Neural progenitor cell (in vitro differentiated cells): ENCODE measurements at regions not wholly inside any gene's neighbourhood (a gene's known extent, or its start where the extent isn't known, plus 50 kb on each side); places are given as distances from the start of the nearest gene placed in this dataset.

Source experiments
- EZH2 ChIP-seq: fragments of 200-600 bp; sonication (generic); IDR thresholded peaks from 2 replicates; pipeline ENCODE4 v1.6.1; 2017; ENCODE audit warnings: antibody characterized with exemption, mild to moderate bottlenecking, moderate library complexity
- EZH2phosphoT487 ChIP-seq: fragments of 200-600 bp; sonication (generic); IDR thresholded peaks from 2 replicates; pipeline ENCODE4 v1.6.1; 2017; ENCODE audit warnings: antibody characterized with exemption
- TF ChIP-seq, protein P1 (sequence below): fragments of 200-600 bp; sonication (generic); IDR thresholded peaks from 2 replicates; pipeline ENCODE4 v1.5.1; 2017; ENCODE audit warnings: antibody characterized with exemption, mild to moderate bottlenecking

DNA sequence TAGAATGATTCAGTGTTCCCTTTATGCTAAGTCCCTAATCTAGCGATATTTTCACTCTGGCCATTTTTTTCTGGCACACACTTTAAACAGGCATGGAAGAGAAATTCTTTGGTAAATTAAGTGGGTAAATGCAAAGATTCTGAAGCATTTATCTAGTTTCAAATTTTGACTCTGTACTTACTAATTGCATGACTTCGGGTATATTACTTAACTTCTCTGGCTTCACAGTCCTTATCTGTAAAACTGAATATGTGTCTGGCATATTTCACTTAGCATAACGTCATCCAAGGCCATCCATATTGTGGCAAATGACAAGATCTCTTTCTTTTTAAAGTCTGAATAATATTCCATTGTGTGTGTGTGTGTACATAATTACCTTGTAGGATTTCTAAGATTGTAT is 114.5 kb downstream of the MBL2 start:
- TF ChIP-seq, protein P1, sequence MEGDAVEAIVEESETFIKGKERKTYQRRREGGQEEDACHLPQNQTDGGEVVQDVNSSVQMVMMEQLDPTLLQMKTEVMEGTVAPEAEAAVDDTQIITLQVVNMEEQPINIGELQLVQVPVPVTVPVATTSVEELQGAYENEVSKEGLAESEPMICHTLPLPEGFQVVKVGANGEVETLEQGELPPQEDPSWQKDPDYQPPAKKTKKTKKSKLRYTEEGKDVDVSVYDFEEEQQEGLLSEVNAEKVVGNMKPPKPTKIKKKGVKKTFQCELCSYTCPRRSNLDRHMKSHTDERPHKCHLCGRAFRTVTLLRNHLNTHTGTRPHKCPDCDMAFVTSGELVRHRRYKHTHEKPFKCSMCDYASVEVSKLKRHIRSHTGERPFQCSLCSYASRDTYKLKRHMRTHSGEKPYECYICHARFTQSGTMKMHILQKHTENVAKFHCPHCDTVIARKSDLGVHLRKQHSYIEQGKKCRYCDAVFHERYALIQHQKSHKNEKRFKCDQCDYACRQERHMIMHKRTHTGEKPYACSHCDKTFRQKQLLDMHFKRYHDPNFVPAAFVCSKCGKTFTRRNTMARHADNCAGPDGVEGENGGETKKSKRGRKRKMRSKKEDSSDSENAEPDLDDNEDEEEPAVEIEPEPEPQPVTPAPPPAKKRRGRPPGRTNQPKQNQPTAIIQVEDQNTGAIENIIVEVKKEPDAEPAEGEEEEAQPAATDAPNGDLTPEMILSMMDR = no peak
- TF ChIP-seq EZH2phosphoT487 = no peak
- TF ChIP-seq EZH2 = no peak
